MCF 10A (cell line): ENCODE measurements at regions not wholly inside any gene's neighbourhood (a gene's known extent, or its start where the extent isn't known, plus 50 kb on each side); places are given as distances from the start of the nearest gene placed in this dataset.

Experiments used
- BruUV-seq: library from RNA; stranded (reverse); fragments of 400-500 nt; replicated peaks from 2 replicates; lab custom pipeline; 2021; lab: Mats Ljungman, UMichigan
- CTCF ChIA-PET: fragments of 300-600 bp; sonication (Branson Sonifier 250); formaldehyde crosslinking; extraction: SDS; loops from one replicate; lab custom pipeline; 2021; ENCODE audit warnings: antibody characterized with exemption, inconsistent platforms; lab: Yijun Ruan, JAX
- POLR2A ChIA-PET: fragments of 300-600, 350-650 bp; sonication (Branson Sonifier 250); formaldehyde crosslinking; extraction: SDS; loops from one replicate; lab custom pipeline; 2020; ENCODE audit warnings: antibody characterized with exemption, inconsistent platforms; lab: Yijun Ruan, JAX
- DNase-seq: peaks from one replicate; pipeline ENCODE4 v3.0.0-alpha.2; 2018; ENCODE audit not compliant: unreplicated experiment
- H3K27ac Mint-ChIP-seq: one replicate; pipeline ENCODE4 v1.8.0; 2022; ENCODE audit warnings: mild to moderate bottlenecking, low read depth, mixed read lengths; ENCODE audit not compliant: unreplicated experiment
- H3K27me3 Mint-ChIP-seq: one replicate; pipeline ENCODE4 v1.8.0; 2022; ENCODE audit warnings: mixed read lengths; ENCODE audit not compliant: insufficient read depth, unreplicated experiment
- H3K36me3 Mint-ChIP-seq: one replicate; pipeline ENCODE4 v1.8.0; 2022; ENCODE audit warnings: mild to moderate bottlenecking, moderate library complexity, mixed read lengths; ENCODE audit not compliant: insufficient read depth, unreplicated experiment
- H3K4me1 Mint-ChIP-seq: one replicate; pipeline ENCODE4 v1.8.0; 2022; ENCODE audit warnings: mixed read lengths; ENCODE audit not compliant: insufficient read depth, unreplicated experiment
- H3K4me3 Mint-ChIP-seq: one replicate; pipeline ENCODE4 v1.8.0; 2022; ENCODE audit warnings: mild to moderate bottlenecking, moderate library complexity, mixed read lengths; ENCODE audit not compliant: unreplicated experiment
- H3K9me3 Mint-ChIP-seq: one replicate; pipeline ENCODE4 v1.8.0; 2022; ENCODE audit warnings: mixed read lengths; ENCODE audit not compliant: unreplicated experiment
- intact Hi-C: fragments of 100-400 bp; cut with micrococcal nuclease; formaldehyde crosslinking; loops from 2 replicates; pipeline ENCODE4 v1.14.1; 2022
- TF ChIP-seq, protein P1 (sequence below): fragments of 200-600 bp; IDR thresholded peaks from one replicate; pipeline ENCODE4 v1.8.0; 2022; ENCODE audit warnings: antibody characterized with exemption, mild to moderate bottlenecking; ENCODE audit not compliant: unreplicated experiment

GRCh38 chr18:53665701-53666100 lies 558.8 kb downstream of the MBD2 start:
- H3K27ac Mint-ChIP-seq: no peak overlapping the region
- intact Hi-C loops: no loop called here
- no peak overlapping the region for H3K4me3 Mint-ChIP-seq

GRCh38 chr18:53664575-53664974 lies 559.9 kb downstream of the MBD2 start:
- H3K27ac Mint-ChIP-seq: no peak overlapping the region
- TF ChIP-seq, protein P1, sequence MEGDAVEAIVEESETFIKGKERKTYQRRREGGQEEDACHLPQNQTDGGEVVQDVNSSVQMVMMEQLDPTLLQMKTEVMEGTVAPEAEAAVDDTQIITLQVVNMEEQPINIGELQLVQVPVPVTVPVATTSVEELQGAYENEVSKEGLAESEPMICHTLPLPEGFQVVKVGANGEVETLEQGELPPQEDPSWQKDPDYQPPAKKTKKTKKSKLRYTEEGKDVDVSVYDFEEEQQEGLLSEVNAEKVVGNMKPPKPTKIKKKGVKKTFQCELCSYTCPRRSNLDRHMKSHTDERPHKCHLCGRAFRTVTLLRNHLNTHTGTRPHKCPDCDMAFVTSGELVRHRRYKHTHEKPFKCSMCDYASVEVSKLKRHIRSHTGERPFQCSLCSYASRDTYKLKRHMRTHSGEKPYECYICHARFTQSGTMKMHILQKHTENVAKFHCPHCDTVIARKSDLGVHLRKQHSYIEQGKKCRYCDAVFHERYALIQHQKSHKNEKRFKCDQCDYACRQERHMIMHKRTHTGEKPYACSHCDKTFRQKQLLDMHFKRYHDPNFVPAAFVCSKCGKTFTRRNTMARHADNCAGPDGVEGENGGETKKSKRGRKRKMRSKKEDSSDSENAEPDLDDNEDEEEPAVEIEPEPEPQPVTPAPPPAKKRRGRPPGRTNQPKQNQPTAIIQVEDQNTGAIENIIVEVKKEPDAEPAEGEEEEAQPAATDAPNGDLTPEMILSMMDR: no peak
- ChIA-PET POLR2A (no interaction called here), CTCF (no interaction called here)
- no TSS peak for BruUV-seq
- no peaks in the 10 kb centered on the region for H3K27me3 Mint-ChIP-seq
- DNase-seq: no peak
- intact Hi-C loops: no loop called here
- no peaks in the 10 kb centered on the region for H3K36me3 Mint-ChIP-seq
- H3K4me1 Mint-ChIP-seq: no peaks in the 10 kb centered on the region
- peaks cover 41% of the 10 kb centered on the region for H3K9me3 Mint-ChIP-seq
- no peak overlapping the region for H3K4me3 Mint-ChIP-seq

More at GRCh38 chr18:53665701-53666100, 558.8 kb downstream of the MBD2 start:
- H3K9me3 Mint-ChIP-seq: peaks cover 46% of the 10 kb centered on the region
- no peaks in the 10 kb centered on the region for H3K27me3 Mint-ChIP-seq
- no TSS peak for BruUV-seq
- TF ChIP-seq, protein P1: no peak
- no peaks in the 10 kb centered on the region for H3K4me1 Mint-ChIP-seq
- CTCF ChIA-PET: no interaction called here
- H3K36me3 Mint-ChIP-seq: no peaks in the 10 kb centered on the region
- no peak for DNase-seq
- POLR2A ChIA-PET: no interaction called here

- H3K27me3 Mint-ChIP-seq: no peaks in the 10 kb centered on the region
- CTCF ChIA-PET: interaction anchor here (1.0 to 1.1 kb wide), 2 partner anchors 91 to 93 kb away, joined by 3 read pairs; no protein-coding TSS in a partner anchor
- DNase-seq: no peak
- H3K4me1 Mint-ChIP-seq: no peaks in the 10 kb centered on the region
- BruUV-seq: no TSS peak
- POLR2A ChIA-PET: interaction anchor here (0.6 to 0.7 kb wide), 2 partner anchors 27 to 1081 kb away, joined by 3 read pairs; no protein-coding TSS in a partner anchor
- H3K27ac Mint-ChIP-seq: no peak overlapping the region
- peaks cover 28% of the 10 kb centered on the region for H3K9me3 Mint-ChIP-seq
- TF ChIP-seq, protein P1: no peak
- H3K4me3 Mint-ChIP-seq: no peak overlapping the region
- no peaks in the 10 kb centered on the region for H3K36me3 Mint-ChIP-seq
- intact Hi-C loops: no loop called here
Observed at GRCh38 chr18:53660306-53660705, 564.2 kb downstream of the MBD2 start.

GRCh38 chr18:53657257-53657656 lies 567.2 kb downstream of the MBD2 start:
- no peaks in the 10 kb centered on the region for H3K36me3 Mint-ChIP-seq
- TF ChIP-seq, protein P1: no peak
- no TSS peak for BruUV-seq
- H3K27me3 Mint-ChIP-seq: no peaks in the 10 kb centered on the region
- POLR2A ChIA-PET: interaction anchor here (0.6 kb wide), 1 partner anchor 51 kb away, joined by 3 read pairs; no protein-coding TSS in a partner anchor
- no peaks in the 10 kb centered on the region for H3K4me1 Mint-ChIP-seq
- H3K9me3 Mint-ChIP-seq: peaks cover 13% of the 10 kb centered on the region
- H3K4me3 Mint-ChIP-seq: no peak overlapping the region
- intact Hi-C loops: no loop called here
- CTCF ChIA-PET: no interaction called here
- no peak overlapping the region for H3K27ac Mint-ChIP-seq
- DNase-seq: no peak
